Liver (tissue), 3 donors: ENCODE measurements at regions not wholly inside any gene's neighbourhood (a gene's known extent, or its start where the extent isn't known, plus 50 kb on each side); places are given as distances from the start of the nearest gene placed in this dataset.

ENCODE experiments used
- GABPA ChIP-seq, 2 donors: IDR thresholded peaks in 1 of 2; conservative IDR thresholded peaks in 1 of 2; 2 replicates each; pipeline ENCODE4 v1.6.1; 2016; ENCODE audit warnings: antibody characterized with exemption in 2 of 2, mild to moderate bottlenecking in 1 of 2, moderate library complexity in 1 of 2
- JUND ChIP-seq, 2 donors: IDR thresholded peaks; 2 replicates each; pipeline ENCODE4 v1.6.1; 2016; ENCODE audit warnings: antibody characterized with exemption in 2 of 2
- TF ChIP-seq, protein P1 (sequence below): IDR thresholded peaks from 2 replicates; pipeline ENCODE4 v1.6.1; 2016; ENCODE audit warnings: antibody characterized with exemption
- TF ChIP-seq, protein P2 (sequence below): IDR thresholded peaks from 2 replicates; pipeline ENCODE4 v1.6.1; 2016; ENCODE audit warnings: antibody characterized with exemption
- TF ChIP-seq, protein P3 (sequence below): fragments of 150-350 bp; IDR thresholded peaks from 2 replicates; pipeline ENCODE4 v1.5.1; 2017; ENCODE audit warnings: improper control_type of control experiment, low read depth, low read length; ENCODE audit not compliant: missing input control
- donor health status: healthy.
- donor health status: healthy.

DNA sequence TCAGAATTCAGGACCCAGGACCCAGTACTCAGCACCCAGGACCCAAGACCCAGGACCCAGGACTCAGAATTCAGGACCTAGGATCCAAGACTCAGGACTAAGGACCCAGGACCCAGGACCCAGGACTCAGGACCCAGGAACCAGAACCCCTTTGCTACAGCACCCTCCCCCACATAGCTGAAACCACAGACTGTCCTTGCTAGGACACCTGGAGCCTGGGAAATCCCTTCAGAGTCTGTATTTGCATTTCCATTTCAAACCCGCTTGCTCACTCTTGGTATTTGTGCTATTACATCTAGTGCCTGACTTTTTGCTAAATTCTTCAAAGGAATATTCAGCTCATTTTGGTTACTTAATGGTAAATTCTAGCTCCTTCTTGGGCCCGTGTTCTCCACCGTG is 275.8 kb upstream of the MAF start:
- TF ChIP-seq, protein P1, sequence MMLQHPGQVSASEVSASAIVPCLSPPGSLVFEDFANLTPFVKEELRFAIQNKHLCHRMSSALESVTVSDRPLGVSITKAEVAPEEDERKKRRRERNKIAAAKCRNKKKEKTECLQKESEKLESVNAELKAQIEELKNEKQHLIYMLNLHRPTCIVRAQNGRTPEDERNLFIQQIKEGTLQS: no peak
- TF ChIP-seq, protein P2, sequence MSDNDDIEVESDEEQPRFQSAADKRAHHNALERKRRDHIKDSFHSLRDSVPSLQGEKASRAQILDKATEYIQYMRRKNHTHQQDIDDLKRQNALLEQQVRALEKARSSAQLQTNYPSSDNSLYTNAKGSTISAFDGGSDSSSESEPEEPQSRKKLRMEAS: no peak
- TF ChIP-seq, protein P3, sequence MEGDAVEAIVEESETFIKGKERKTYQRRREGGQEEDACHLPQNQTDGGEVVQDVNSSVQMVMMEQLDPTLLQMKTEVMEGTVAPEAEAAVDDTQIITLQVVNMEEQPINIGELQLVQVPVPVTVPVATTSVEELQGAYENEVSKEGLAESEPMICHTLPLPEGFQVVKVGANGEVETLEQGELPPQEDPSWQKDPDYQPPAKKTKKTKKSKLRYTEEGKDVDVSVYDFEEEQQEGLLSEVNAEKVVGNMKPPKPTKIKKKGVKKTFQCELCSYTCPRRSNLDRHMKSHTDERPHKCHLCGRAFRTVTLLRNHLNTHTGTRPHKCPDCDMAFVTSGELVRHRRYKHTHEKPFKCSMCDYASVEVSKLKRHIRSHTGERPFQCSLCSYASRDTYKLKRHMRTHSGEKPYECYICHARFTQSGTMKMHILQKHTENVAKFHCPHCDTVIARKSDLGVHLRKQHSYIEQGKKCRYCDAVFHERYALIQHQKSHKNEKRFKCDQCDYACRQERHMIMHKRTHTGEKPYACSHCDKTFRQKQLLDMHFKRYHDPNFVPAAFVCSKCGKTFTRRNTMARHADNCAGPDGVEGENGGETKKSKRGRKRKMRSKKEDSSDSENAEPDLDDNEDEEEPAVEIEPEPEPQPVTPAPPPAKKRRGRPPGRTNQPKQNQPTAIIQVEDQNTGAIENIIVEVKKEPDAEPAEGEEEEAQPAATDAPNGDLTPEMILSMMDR: no peak
- TF ChIP-seq JUND (IDR thresholded peaks at IDR 0.05): no peak
- no peak for TF ChIP-seq GABPA (IDR thresholded peaks at IDR 0.05 in 1 of 2, conservative IDR thresholded peaks at IDR 0.05 in 1 of 2)
